ENCODE measurements at regions not wholly inside any gene's neighbourhood (a gene's known extent, or its start where the extent isn't known, plus 50 kb on each side); places are given as distances from the start of the nearest gene placed in this dataset.

GRCh38 chr18:69208545-69208944 lies 192.1 kb upstream of the DOK6 start:
- no peak for TF ChIP-seq EZH2phosphoT487 (IDR thresholded peaks at IDR 0.05; ENCODE audit: borderline replicate concordance, low read depth, low read length)
- TF ChIP-seq, protein P1, sequence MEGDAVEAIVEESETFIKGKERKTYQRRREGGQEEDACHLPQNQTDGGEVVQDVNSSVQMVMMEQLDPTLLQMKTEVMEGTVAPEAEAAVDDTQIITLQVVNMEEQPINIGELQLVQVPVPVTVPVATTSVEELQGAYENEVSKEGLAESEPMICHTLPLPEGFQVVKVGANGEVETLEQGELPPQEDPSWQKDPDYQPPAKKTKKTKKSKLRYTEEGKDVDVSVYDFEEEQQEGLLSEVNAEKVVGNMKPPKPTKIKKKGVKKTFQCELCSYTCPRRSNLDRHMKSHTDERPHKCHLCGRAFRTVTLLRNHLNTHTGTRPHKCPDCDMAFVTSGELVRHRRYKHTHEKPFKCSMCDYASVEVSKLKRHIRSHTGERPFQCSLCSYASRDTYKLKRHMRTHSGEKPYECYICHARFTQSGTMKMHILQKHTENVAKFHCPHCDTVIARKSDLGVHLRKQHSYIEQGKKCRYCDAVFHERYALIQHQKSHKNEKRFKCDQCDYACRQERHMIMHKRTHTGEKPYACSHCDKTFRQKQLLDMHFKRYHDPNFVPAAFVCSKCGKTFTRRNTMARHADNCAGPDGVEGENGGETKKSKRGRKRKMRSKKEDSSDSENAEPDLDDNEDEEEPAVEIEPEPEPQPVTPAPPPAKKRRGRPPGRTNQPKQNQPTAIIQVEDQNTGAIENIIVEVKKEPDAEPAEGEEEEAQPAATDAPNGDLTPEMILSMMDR (conservative IDR thresholded peaks at IDR 0.05; ENCODE audit: low read length), result no peak
